Loucy (cell line): ENCODE measurements at regions not wholly inside any gene's neighbourhood (a gene's known extent, or its start where the extent isn't known, plus 50 kb on each side); places are given as distances from the start of the nearest gene placed in this dataset.

ENCODE experiments used
- H2AFZ ChIP-seq: fragments of 200-600 bp; sonication (generic); 2 replicates; pipeline ENCODE4 v1.6.0; 2016; ENCODE audit warnings: antibody characterized with exemption, mild to moderate bottlenecking, low read length, moderate library complexity
- H3F3A ChIP-seq: fragments of 200-600 bp; 2 replicates; pipeline ENCODE4 v1.6.0; 2016; ENCODE audit warnings: antibody characterized with exemption, low read depth, mild to moderate bottlenecking
- H3K27me3 ChIP-seq: fragments of 200-600 bp; sonication (generic); 2 replicates; pipeline ENCODE4 v1.6.1; 2014; ENCODE audit warnings: low read length, mild to moderate bottlenecking; ENCODE audit not compliant: insufficient read depth, poor library complexity, severe bottlenecking
- H3K36me3 ChIP-seq: fragments of 200-600 bp; sonication (generic); 2 replicates; pipeline ENCODE4 v1.6.1; 2016; ENCODE audit warnings: low read length; ENCODE audit not compliant: insufficient read depth
- H3K4me1 ChIP-seq: fragments of 200-600 bp; sonication (generic); 2 replicates; pipeline ENCODE4 v1.5.1; 2014; ENCODE audit warnings: low read length, mild to moderate bottlenecking; ENCODE audit not compliant: insufficient read depth, poor library complexity, severe bottlenecking
- H3K4me2 ChIP-seq: fragments of 200-600 bp; sonication (generic); 2 replicates; pipeline ENCODE4 v1.6.0; 2014; ENCODE audit warnings: antibody characterized with exemption, low read length, low read depth, mild to moderate bottlenecking; ENCODE audit not compliant: poor library complexity, severe bottlenecking
- H3K4me3 ChIP-seq: fragments of 200-600 bp; sonication (generic); 2 replicates; pipeline ENCODE4 v1.5.1; 2014; ENCODE audit warnings: low read length, mild to moderate bottlenecking, mixed read lengths; ENCODE audit not compliant: poor library complexity, severe bottlenecking
- H3K79me2 ChIP-seq: fragments of 200-600 bp; sonication (generic); 2 replicates; pipeline ENCODE4 v1.6.1; 2014; ENCODE audit warnings: low read length; ENCODE audit not compliant: insufficient read depth
- H3K9ac ChIP-seq: fragments of 200-600 bp; sonication (generic); 2 replicates; pipeline ENCODE4 v1.6.0; 2014; ENCODE audit warnings: mild to moderate bottlenecking, low read depth, low read length, moderate library complexity; ENCODE audit not compliant: poor library complexity, severe bottlenecking
- H3K9me2 ChIP-seq: fragments of 200-600 bp; sonication (generic); replicated peaks from 2 replicates; pipeline ENCODE4 v1.6.1; 2016; ENCODE audit warnings: low read depth, low read length, mixed read lengths
- H3K9me3 ChIP-seq: fragments of 200-600 bp; sonication (generic); 2 replicates; pipeline ENCODE4 v1.6.1; 2014; ENCODE audit warnings: mild to moderate bottlenecking, antibody characterized with exemption, low read length, low read depth; ENCODE audit not compliant: insufficient read depth
- H4K20me1 ChIP-seq: fragments of 200-600 bp; sonication (generic); 2 replicates; pipeline ENCODE4 v1.6.0; 2014; ENCODE audit warnings: antibody characterized with exemption, low read length, mild to moderate bottlenecking; ENCODE audit not compliant: insufficient read depth, poor library complexity, severe bottlenecking
- CTCF ChIP-seq: fragments of 200-600 bp; sonication (generic); conservative IDR thresholded peaks from 2 replicates; pipeline ENCODE4 v1.5.1; 2014; ENCODE audit warnings: mild to moderate bottlenecking, antibody characterized with exemption, low read length
- EZH2phosphoT487 ChIP-seq: fragments of 200-600 bp; IDR thresholded peaks from 2 replicates; pipeline ENCODE4 v1.6.1; 2018; ENCODE audit warnings: antibody characterized with exemption, mild to moderate bottlenecking, moderate library complexity, borderline replicate concordance

- Histone ChIP-seq H3K27me3 (no peaks in the 10 kb centered on the region), H2AFZ (no peak overlapping the region), H3K9me2 (no peaks in the 10 kb centered on the region), H3K4me2 (no peak overlapping the region), H3K4me3 (no peak overlapping the region), H3K9ac (no peak overlapping the region), H3K79me2 (no peaks in the 10 kb centered on the region), H3K36me3 (no peaks in the 10 kb centered on the region), H4K20me1 (no peaks in the 10 kb centered on the region), H3K4me1 (no peaks in the 10 kb centered on the region), H3F3A (no peaks in the 10 kb centered on the region), H3K9me3 (no peaks in the 10 kb centered on the region)
- TF ChIP-seq EZH2phosphoT487: no peak
- no peak for TF ChIP-seq CTCF
These were observed 1267.8 kb downstream of the PLA2G4A start for GRCh38 chr1:188096521-188096920.

GRCh38 chr1:188117436-188117835 is 1288.7 kb downstream of the PLA2G4A start:
- H3K4me3 ChIP-seq: no peak overlapping the region

GRCh38 chr1:188122646-188123045 is 1293.9 kb downstream of the PLA2G4A start:
- H3K36me3 ChIP-seq: no peaks in the 10 kb centered on the region
- H3K27me3 ChIP-seq: peaks cover 5% of the 10 kb centered on the region
- H3K4me2 ChIP-seq: no peak overlapping the region
- H3K9me2 ChIP-seq: no peaks in the 10 kb centered on the region
- H3K79me2 ChIP-seq: no peaks in the 10 kb centered on the region
- TF ChIP-seq EZH2phosphoT487: no peak
- no peak for TF ChIP-seq CTCF
- no peaks in the 10 kb centered on the region for H3F3A ChIP-seq
- no peak overlapping the region for H3K4me3 ChIP-seq
- H3K4me1 ChIP-seq: no peaks in the 10 kb centered on the region
- H3K9me3 ChIP-seq: no peaks in the 10 kb centered on the region
- H4K20me1 ChIP-seq: no peaks in the 10 kb centered on the region
- H3K9ac ChIP-seq: no peak overlapping the region
- H2AFZ ChIP-seq: no peak overlapping the region

More at GRCh38 chr1:188117436-188117835, 1288.7 kb downstream of the PLA2G4A start:
- no peaks in the 10 kb centered on the region for H3K36me3 ChIP-seq
- H3K9me3 ChIP-seq: no peaks in the 10 kb centered on the region
- no peak overlapping the region for H3K4me2 ChIP-seq
- H3K9me2 ChIP-seq: no peaks in the 10 kb centered on the region
- no peaks in the 10 kb centered on the region for H3K4me1 ChIP-seq
- no peaks in the 10 kb centered on the region for H4K20me1 ChIP-seq
- no peak overlapping the region for H3K9ac ChIP-seq
- no peaks in the 10 kb centered on the region for H3F3A ChIP-seq
- no peaks in the 10 kb centered on the region for H3K79me2 ChIP-seq
- TF ChIP-seq CTCF (no peak), EZH2phosphoT487 (no peak)
- no peaks in the 10 kb centered on the region for H3K27me3 ChIP-seq
- H2AFZ ChIP-seq: no peak overlapping the region
